T-helper 17 cell (primary cell): ENCODE measurements at regions not wholly inside any gene's neighbourhood (a gene's known extent, or its start where the extent isn't known, plus 50 kb on each side); places are given as distances from the start of the nearest gene placed in this dataset.
A peak's percentile ranks its signal among the peaks of the same experiment; 100 is the strongest.
"Not testable (repeated sequence)": the region's sequence is repeated elsewhere in the genome, so short reads cannot be mapped to it uniquely, and the experiment has no call there.

ENCODE experiments used
- ATAC-seq: fragments of 150-1000 bp; cut with Tn5 transposase; 2 replicates; pipeline ENCODE4 v1.10.0; 2021; ENCODE audit warnings: mild to moderate bottlenecking, moderate library complexity
- DNase-seq, 3 donors: peaks; one replicate each; pipeline versions ENCODE4 v3.0.0 to v3.0.0-alpha.2; 2020 to 2021
- H3K9me3 ChIP-seq: one replicate; pipeline ENCODE4 v1.7.0; 2013; ENCODE audit warnings: low read length, mild to moderate bottlenecking; ENCODE audit not compliant: control insufficient read depth, poor library complexity, severe bottlenecking
- H3K27ac Mint-ChIP-seq: one replicate; pipeline ENCODE4 v1.8.0; 2022; ENCODE audit warnings: mild to moderate bottlenecking, moderate library complexity, mixed read lengths
- H3K27me3 Mint-ChIP-seq: one replicate; pipeline ENCODE4 v1.8.0; 2022; ENCODE audit warnings: mixed read lengths
- H3K36me3 Mint-ChIP-seq: one replicate; pipeline ENCODE4 v1.8.0; 2022; ENCODE audit warnings: low read depth, mixed read lengths
- H3K4me1 Mint-ChIP-seq: one replicate; pipeline ENCODE4 v1.8.0; 2022; ENCODE audit warnings: mild to moderate bottlenecking, mixed read lengths
- H3K4me3 Mint-ChIP-seq: one replicate; pipeline ENCODE4 v1.8.0; 2022; ENCODE audit warnings: mild to moderate bottlenecking, moderate library complexity, mixed read lengths

DNA sequence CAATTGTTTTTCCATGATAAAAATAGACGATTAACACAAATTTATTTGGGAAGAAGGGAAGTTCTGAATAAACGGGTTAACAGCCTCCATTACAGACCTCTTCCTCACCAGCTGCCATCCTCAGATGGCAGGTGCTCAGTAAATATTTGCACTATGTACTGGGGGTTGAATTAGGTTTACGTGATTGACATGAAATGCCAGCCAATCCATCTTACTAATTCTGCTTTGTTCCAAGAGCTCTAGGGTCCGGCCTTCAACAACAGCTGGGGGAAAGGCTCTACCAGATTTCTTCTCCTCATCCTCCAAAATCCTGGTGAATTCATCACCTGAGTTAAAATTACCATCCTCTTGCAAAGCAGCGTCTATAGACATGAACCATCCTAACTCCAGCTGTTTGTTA is 104.6 kb downstream of the MTX3 start:
- H3K36me3 Mint-ChIP-seq: no peaks in the 10 kb centered on the region
- no peak overlapping the region for H3K27ac Mint-ChIP-seq
- ATAC-seq (no peak), DNase-seq (no peak)
- H3K4me1 Mint-ChIP-seq: no peaks in the 10 kb centered on the region
- H3K27me3 Mint-ChIP-seq: no peaks in the 10 kb centered on the region
- H3K9me3 ChIP-seq: no peaks in the 10 kb centered on the region
- H3K4me3 Mint-ChIP-seq: no peak overlapping the region

DNA sequence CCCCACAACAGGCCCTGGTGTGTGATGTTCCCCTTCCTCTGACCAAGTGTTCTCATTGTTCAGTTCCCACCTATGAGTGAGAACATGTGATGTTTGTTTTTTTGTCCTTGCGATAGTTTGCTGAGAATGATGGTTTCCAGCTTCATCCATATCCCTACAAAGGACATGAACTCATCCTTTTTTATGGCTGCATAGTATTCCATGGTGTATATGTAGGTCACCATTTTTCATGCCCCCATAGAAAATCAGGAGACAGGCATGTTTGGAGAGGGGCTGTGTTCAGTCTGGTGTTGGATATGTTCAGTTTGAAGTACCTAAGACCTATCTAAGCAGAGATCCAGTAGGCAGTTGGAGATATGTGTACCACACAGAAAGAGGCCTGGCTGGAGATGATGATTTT is 111.2 kb downstream of the MTX3 start:
- not testable (repeated sequence) for DNase-seq, H3K9me3 ChIP-seq, H3K36me3 Mint-ChIP-seq, H3K4me3 Mint-ChIP-seq, H3K27me3 Mint-ChIP-seq, H3K27ac Mint-ChIP-seq, ATAC-seq, H3K4me1 Mint-ChIP-seq

DNA sequence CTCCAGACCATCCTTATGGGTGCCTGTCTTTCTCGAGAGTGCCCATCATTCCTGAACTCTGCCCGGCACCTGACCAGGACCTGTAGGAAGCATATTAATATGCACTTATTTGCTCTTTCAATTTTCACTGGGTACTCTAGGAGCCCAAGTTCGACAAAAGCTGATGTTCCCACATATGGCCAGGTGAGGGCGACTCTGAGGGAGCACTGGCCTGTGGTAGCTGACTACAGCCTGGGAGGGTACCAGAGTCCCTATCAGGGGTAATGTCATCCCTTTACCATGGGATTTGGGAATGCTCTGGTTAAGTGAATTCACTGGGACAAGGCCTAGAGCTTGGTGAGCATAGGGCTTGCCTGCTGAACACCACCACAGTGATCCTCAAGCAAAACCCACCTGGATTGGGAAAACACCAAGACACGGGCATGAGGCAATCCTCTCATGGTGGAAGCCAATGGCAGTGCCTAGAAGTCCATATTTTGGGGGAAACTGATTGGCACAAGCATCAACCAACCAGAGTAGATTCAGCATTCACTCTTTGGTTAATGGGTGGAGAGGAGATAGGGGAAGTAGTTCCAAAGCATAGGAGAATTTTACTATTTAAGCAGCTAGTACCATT is 112.2 kb downstream of the MTX3 start:
- H3K9me3 ChIP-seq: no peaks in the 10 kb centered on the region
- Mint-ChIP-seq H3K4me1 (no peaks in the 10 kb centered on the region), H3K27me3 (peaks cover 10% of the 10 kb centered on the region), H3K27ac (no peak overlapping the region), H3K4me3 (no peak overlapping the region), H3K36me3 (peaks cover 3% of the 10 kb centered on the region)
- ATAC-seq: peak; percentile 32
- no peak for DNase-seq

DNA sequence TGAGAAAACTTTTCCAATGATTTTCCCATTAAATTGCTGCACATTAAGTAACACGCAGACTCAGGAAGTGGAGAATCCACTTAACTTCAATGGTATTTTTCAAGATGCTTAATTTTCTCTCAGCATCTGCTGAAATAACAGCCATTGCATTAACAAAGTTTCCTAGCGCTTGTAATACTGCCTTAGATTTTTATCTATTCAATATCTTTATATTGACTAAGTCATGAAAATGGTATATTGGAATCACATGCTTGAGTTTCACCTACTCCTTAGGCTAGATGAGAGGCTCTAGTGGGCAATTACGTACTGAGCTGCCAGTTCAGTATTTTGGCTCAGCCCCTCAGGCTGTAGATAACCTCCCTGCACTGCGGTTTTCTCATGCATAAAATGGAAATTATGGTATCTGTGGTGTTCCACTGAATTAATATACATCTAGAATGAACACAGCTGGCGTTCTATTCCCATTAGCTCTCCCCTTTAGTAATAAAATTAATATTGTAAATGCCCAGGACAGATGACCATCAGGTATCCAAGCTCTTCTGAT is 112.9 kb downstream of the MTX3 start:
- Mint-ChIP-seq H3K36me3 (peaks cover 3% of the 10 kb centered on the region), H3K4me3 (no peak overlapping the region), H3K27ac (no peak overlapping the region), H3K27me3 (peaks cover 16% of the 10 kb centered on the region), H3K4me1 (no peaks in the 10 kb centered on the region)
- ATAC-seq (no peak), DNase-seq (no peak)
- no peaks in the 10 kb centered on the region for H3K9me3 ChIP-seq

DNA sequence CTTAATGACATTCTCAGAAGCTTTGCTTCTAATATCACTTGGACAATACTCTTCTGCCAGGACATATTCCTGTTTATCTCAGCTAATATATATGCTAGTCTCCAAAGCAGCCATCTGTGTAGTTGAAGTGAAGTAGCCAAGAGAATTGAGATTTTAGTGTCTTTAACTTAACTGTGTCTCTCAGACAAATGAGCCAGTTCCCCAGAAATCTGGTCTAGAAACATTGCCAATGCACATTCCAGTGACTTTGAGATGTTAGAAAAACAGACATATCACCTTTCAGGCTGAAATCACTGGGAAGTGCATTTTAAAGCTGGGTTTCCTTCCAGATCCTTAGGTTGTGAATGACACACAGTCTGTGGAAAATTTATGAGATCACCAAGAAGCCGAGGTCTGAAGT is 114.6 kb downstream of the MTX3 start:
- H3K4me1 Mint-ChIP-seq: no peaks in the 10 kb centered on the region
- ATAC-seq (no peak), DNase-seq (no peak)
- no peak overlapping the region for H3K4me3 Mint-ChIP-seq
- H3K9me3 ChIP-seq: no peaks in the 10 kb centered on the region
- peaks cover 33% of the 10 kb centered on the region for H3K27me3 Mint-ChIP-seq
- peaks cover 3% of the 10 kb centered on the region for H3K36me3 Mint-ChIP-seq
- no peak overlapping the region for H3K27ac Mint-ChIP-seq

DNA sequence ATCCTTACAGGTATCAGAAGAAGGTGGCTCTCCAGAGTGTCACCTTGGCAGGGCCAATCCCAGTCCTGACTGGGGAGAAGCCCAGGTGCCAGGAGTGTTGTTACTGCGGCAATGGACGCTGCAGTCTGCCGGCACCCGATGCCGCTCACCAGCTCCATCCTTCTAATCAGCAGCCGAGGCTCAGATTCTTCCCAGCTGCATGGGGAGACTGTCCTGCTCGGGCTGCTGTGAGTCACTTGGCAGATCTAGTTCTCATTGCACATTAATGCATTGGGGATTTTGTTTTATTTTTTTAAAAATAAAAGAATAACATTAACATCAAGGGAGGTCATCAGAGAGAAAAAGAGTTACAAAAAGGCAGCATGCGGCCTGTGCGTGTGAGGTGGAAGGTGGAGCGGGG is 115.8 kb downstream of the MTX3 start:
- ATAC-seq (no peak), DNase-seq (no peak)
- Mint-ChIP-seq H3K4me3 (no peak overlapping the region), H3K36me3 (peaks cover 5% of the 10 kb centered on the region), H3K27ac (no peak overlapping the region), H3K4me1 (no peaks in the 10 kb centered on the region), H3K27me3 (peaks cover 45% of the 10 kb centered on the region)
- no peaks in the 10 kb centered on the region for H3K9me3 ChIP-seq

DNA sequence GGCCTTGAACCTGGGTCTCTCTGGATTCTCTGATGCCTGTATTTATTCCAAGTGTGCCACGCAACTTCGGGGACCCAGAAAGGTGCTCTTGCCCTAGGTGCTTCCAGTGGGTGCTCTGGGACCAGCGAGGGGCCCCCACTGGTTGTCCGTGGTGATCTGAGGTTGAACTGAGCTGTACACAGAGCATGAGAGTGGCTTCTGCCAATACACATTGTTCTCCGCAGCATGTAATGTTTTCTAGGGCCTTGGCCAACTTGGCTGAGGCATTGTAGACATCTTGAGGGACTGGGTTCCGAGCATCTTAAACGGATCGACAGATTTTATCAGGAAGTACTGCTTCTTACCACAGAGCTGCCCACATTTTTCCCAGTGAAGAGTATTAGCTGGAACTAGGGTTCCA is 117.9 kb downstream of the MTX3 start:
- no peaks in the 10 kb centered on the region for H3K9me3 ChIP-seq
- ATAC-seq (no peak), DNase-seq (no peak)
- H3K36me3 Mint-ChIP-seq: peaks cover 2% of the 10 kb centered on the region
- H3K4me3 Mint-ChIP-seq: no peak overlapping the region
- no peak overlapping the region for H3K27ac Mint-ChIP-seq
- H3K4me1 Mint-ChIP-seq: no peaks in the 10 kb centered on the region
- H3K27me3 Mint-ChIP-seq: peaks cover 62% of the 10 kb centered on the region

DNA sequence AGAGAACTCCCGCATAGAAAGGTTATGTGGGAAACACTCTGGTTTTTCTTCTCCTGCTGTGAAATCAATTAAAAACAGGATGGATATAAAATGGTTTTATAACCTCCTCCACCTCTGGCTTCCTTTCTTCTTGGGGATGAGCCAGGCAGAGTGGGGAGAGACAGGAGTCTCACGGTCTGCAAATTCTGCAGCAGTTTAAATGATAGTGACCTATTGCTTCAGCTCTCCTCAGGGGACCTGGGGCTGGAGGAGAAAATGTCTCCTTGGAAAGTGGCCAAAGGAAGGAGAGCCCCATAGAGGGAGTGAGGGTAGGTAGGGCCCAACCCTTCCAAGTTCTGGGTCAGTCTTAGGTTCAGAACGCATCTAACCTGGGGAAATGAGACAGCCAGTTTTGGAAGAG is 118.8 kb downstream of the MTX3 start:
- DNase-seq (no peak), ATAC-seq (no peak)
- Mint-ChIP-seq H3K4me1 (no peaks in the 10 kb centered on the region), H3K36me3 (peaks cover 2% of the 10 kb centered on the region), H3K27ac (no peak overlapping the region), H3K27me3 (peaks cover 71% of the 10 kb centered on the region), H3K4me3 (no peak overlapping the region)
- no peaks in the 10 kb centered on the region for H3K9me3 ChIP-seq

DNA sequence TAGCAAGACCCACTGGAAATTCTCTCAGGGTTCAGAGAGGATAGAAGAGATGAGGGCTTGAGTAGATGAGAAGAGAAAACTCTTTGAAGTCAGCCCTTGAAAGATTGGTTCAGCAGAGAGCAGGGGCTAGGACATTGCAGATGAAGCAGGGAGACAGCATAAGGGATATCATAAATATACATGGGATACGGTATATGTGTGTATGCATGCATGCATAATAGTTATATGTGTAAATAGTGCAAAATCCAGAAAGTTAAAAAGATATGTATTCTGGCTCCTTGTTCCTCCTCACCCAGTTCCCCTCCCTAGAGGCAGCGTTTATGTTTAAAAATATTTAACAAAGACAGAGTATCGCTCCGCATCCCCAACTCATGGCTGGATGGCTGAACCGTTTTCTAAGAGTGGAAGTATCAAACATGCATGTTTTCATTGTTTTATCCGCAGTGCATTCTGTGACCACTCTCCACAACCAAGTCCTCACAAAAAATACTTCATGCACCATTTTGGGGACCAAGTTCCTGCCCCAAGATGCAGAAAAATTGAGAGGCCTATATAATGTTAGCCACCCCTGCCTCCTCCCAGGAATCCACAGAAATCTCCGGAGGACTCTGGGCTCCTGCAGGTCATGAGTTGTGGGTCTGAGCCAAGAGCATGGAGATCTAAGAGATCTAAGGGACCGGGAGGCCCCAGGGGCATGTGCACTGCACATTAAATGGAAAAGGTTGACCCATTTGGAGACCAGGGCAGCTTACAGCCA is 119.5 kb downstream of the MTX3 start:
- H3K36me3 Mint-ChIP-seq: peaks cover 2% of the 10 kb centered on the region
- ATAC-seq (no peak), DNase-seq (no peak)
- no peak overlapping the region for H3K4me3 Mint-ChIP-seq
- peaks cover 76% of the 10 kb centered on the region for H3K27me3 Mint-ChIP-seq
- no peaks in the 10 kb centered on the region for H3K4me1 Mint-ChIP-seq
- no peaks in the 10 kb centered on the region for H3K9me3 ChIP-seq
- no peak overlapping the region for H3K27ac Mint-ChIP-seq

DNA sequence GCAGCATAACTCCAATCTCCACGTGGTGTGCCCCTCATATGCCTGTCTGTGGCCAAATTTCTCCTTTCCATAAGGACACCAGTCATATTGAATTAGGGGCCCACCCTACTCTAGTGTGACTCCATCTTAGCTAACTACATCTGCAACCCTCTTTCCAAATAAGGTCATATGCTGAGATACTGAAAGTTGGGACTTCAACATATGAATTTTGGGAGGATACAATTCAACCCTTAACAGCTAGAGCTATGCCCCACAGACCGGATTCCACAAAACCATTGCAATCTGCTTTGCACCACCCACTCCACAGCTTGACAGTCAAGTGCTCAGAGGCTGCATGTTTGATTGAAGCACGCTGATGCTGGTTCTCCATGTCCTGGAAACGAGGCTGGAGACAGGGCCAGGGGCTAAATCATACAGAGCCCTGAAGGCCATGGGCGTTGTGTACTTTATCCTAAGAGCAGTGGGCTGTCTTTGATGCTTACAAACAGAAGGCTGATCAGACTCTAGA is 122.8 kb downstream of the MTX3 start:
- no peak overlapping the region for H3K4me3 Mint-ChIP-seq
- ATAC-seq (no peak), DNase-seq (no peak)
- H3K36me3 Mint-ChIP-seq: peaks cover 2% of the 10 kb centered on the region
- H3K9me3 ChIP-seq: no peaks in the 10 kb centered on the region
- H3K27ac Mint-ChIP-seq: no peak overlapping the region
- peaks cover 73% of the 10 kb centered on the region for H3K27me3 Mint-ChIP-seq
- H3K4me1 Mint-ChIP-seq: no peaks in the 10 kb centered on the region

DNA sequence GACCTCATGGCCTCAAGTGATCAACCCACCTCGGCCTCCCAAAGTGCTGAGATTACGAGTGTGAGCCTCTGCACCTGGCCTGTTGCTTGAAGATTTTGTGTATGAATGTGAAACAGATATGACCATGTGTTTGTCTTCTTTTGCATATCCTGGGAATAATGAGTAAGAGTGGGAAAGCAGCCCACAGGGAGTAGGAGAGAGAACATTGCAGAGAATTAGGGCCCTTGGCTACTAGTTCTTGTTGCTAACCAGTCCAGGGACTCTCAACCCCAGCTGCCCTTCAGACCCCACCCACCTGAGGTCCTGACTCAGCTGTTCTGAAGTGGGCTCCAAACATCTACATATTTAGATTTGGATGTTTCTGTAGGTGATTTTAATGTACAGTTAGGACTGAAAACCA is 125.5 kb downstream of the MTX3 start:
- Mint-ChIP-seq H3K4me3 (no peak overlapping the region), H3K4me1 (no peaks in the 10 kb centered on the region), H3K27ac (no peak overlapping the region), H3K27me3 (peaks cover 47% of the 10 kb centered on the region), H3K36me3 (peaks cover under 1% of the 10 kb centered on the region)
- DNase-seq (no peak), ATAC-seq (no peak)
- no peaks in the 10 kb centered on the region for H3K9me3 ChIP-seq

DNA sequence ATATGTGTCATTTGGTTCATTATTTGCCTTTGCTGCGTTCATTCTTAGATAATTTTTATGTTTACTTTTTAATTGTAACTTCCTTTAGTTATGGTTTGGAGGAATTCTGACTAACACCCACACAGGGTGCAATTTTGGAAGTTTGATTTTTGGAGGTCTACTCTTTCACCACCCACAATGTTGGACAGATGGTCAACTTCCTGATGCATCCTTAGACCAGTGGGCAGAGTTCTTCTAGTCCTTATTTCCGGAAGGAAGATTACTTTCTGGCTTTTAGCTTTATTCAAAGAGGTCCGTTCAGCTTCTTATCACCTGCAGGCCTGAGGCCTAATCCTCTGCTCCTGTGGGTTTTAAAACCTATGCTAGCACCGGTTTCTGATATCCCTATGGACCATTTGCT is 126.7 kb downstream of the MTX3 start:
- no peak overlapping the region for H3K27ac Mint-ChIP-seq
- DNase-seq: no peak
- no peak for ATAC-seq
- H3K36me3 Mint-ChIP-seq: no peaks in the 10 kb centered on the region
- no peaks in the 10 kb centered on the region for H3K4me1 Mint-ChIP-seq
- H3K9me3 ChIP-seq: no peaks in the 10 kb centered on the region
- H3K4me3 Mint-ChIP-seq: no peak overlapping the region
- peaks cover 35% of the 10 kb centered on the region for H3K27me3 Mint-ChIP-seq

DNA sequence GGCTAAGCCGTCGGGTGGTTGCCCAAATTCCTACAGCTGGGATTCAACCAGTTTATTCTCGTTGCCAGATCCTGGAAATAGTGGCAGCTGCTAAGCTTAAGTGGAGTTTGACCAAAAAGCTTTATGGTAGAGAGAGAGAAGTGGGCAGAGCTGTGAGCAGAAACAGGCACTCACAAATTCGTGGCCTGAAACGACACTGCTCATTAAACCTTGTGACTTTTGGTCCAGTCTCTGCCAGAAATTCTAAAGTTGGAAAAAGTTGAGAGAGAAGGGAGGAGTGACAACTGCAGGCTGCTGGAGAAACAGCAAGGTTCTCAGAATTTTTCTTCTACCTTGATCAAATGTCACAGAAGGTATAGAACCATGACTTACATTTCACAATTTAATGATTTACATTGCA is 131.5 kb downstream of the MTX3 start:
- DNase-seq (no peak), ATAC-seq (no peak)
- H3K27ac Mint-ChIP-seq: no peak overlapping the region
- H3K9me3 ChIP-seq: no peaks in the 10 kb centered on the region
- H3K4me3 Mint-ChIP-seq: no peak overlapping the region
- H3K36me3 Mint-ChIP-seq: no peaks in the 10 kb centered on the region
- peaks cover 4% of the 10 kb centered on the region for H3K4me1 Mint-ChIP-seq
- peaks cover under 1% of the 10 kb centered on the region for H3K27me3 Mint-ChIP-seq

DNA sequence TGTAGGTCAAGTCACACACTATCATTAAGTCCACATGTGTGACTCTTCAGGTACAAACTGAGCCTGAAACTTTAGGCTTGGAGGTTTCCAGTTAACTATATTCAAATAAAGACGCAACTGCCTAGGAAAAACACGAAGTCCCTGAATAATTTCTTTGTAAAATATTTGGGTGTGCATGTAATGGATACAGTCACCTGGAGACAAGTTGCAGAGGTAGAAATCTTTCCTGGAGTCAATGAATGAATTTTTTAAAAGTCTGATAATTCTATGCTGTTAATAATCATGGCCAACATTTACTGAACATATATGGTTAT is 132.7 kb downstream of the MTX3 start:
- peaks cover 5% of the 10 kb centered on the region for H3K4me1 Mint-ChIP-seq
- H3K36me3 Mint-ChIP-seq: no peaks in the 10 kb centered on the region
- no peak for DNase-seq
- no peaks in the 10 kb centered on the region for H3K9me3 ChIP-seq
- no peak overlapping the region for H3K27ac Mint-ChIP-seq
- no peaks in the 10 kb centered on the region for H3K27me3 Mint-ChIP-seq
- H3K4me3 Mint-ChIP-seq: no peak overlapping the region
- no peak for ATAC-seq
